GM21619 (cell line): ENCODE measurements at regions not wholly inside any gene's neighbourhood (a gene's known extent, or its start where the extent isn't known, plus 50 kb on each side); places are given as distances from the start of the nearest gene placed in this dataset.
"Not testable (repeated sequence)": the region's sequence is repeated elsewhere in the genome, so short reads cannot be mapped to it uniquely, and the experiment has no call there.

ENCODE experiments used
- ATAC-seq: cut with Tn5 transposase; IDR thresholded peaks from one replicate; pipeline ENCODE4 v1.9.1; 2021; ENCODE audit not compliant: unreplicated experiment

DNA sequence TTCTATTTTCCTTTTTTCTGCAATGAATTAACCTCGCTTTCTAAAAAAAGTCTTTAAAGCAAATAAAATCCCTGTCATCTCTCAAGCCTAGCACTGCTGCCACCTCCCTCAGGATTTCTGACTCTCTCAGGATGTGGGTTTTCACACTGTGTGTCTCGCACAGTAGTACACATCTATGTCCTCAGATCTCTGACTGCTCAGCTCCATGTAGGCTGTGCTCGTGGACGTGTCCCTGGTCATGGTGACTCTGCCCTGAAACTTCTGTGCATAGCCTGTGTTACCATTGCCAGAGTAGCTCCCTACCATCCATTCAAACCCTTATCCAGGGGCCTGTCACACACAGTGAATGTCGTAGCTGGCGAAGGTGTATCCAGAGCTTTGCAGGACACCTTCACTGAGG, 619.3 kb downstream of the TMEM121 start:
- ATAC-seq, result not testable (repeated sequence)

DNA sequence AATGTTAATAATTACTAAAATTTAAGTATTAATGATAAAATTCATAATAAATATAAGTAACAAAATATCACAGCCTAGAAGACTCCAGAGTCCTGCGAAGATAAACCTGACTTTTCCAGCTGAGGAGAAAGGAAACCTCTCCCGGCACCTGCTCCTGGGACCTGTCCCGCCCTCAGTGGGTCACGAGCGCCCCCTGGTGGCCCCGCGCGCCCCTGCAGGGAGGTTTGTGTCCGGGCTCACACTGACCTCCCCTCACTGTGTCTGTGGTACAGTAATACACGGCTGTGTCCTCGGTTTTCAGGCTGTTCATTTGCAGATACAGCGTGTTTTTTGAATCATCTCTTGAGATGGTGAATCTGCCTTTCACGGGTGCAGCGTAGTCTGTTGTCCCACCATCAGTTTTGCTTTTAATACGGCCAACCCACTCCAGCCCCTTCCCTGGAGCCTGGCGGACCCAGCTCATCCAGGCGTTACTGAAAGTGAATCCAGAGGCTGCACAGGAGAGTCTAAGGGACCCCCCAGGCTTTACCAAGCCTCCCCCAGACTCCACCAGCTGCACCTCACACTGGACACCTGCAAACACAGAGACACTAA, 627.1 kb downstream of the TMEM121 start:
- ATAC-seq, result not testable (repeated sequence)

DNA sequence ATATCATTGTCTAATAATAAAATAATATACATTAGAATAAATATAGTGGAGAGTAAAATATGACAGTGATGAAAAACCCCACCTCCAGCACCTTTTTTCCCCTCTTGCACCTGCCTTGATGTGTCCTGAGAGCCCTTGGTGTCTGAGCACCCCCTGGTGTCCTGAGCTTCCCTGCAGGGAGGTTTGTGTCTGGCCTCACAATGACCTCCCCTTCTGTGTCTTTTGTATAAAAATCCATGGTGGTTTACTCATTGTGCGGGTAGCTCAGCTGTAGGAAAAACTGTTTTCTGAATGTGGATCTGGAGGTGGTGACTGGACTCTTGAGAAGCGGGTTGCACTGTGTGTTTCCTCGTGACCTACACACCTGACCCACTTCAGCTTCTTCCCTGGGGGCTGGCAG, 636.9 kb downstream of the TMEM121 start:
- ATAC-seq, result no peak

DNA sequence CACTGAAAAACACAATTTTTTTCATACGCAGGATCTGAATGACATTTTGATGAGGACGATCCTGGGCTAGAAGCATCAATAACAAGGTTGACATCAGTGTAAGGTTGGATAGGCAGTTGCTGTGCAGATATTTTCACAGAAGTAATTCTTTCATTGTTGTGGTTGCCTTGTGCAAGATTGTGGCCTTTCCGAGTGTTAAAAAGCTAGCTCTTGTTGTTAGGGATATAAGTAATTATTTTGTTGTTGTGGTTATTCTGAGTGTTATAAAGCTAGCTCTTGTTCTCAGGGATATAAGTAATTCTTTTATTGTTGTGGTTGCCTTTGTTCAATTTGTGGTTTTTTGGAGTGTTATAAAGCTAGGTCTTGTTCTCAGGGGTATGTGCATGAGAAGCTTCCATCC, 637.4 kb downstream of the TMEM121 start:
- ATAC-seq, result not testable (repeated sequence)

DNA sequence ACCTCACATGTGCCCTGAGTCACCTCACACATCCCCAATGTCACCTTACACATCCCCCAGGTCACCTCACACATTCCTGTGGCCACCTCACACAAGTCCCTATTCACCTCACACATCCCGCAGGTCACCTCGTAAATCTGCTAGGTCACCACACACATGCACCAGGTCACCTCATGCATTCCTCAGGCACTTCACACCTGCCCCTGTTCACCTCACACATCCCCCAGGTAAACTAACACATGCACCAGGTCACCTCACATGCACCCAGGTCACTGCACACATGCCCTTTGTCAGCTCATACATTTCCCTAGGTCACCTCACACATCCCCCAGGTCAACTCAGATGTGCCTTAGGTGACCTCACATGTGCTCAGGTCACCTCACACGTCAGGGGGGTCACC, 639.8 kb downstream of the TMEM121 start:
- no peak for ATAC-seq

DNA sequence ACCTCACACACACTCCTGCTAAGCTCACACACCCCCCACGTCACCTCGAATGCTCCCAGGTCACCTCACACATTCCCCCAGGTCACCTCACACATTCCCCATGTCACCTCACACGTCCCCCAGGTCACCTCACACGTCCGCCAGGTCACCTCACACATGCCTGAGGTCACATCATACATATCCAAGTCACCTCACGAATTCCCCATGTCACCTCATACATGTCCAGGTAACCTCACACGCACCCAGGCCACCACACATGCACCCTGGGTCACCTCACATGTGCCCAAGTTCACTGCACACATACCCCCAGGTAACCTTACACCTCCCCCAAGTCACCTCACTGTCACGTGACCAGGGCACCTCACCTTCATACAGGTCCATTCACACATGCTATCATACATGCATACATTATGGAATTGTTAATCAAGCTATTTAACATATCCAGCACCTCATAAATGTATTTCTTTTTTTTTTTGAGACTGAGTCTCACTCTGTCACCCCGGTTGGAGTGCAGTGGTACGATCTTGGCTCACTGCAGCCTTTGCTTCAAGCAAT, 640.3 kb downstream of the TMEM121 start:
- ATAC-seq, result no peak

DNA sequence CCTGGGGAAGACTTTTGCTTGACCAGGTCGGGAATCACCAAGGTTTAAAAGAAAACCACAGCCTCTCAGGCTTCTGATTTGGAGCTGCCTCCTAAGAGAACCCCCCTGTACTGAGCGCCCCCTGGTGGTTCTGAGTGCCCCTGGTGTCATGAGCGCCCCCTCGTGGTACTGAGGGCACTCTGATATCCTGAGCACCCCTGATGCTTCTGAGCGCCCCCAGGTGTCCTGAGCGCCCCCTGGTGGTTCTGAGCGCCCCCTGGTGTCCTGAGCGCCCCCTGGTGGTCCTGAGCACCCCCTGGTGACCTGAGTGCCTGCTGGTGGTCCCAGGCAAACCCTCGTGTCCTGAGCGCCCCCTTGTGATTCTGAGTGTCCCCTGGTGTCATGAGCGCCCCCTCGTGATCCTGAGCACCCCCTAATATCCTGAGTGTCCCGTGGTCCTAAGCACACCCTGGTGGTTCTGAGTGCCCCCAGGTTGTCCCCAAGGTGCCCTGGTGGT, 643.8 kb downstream of the TMEM121 start:
- not testable (repeated sequence) for ATAC-seq

DNA sequence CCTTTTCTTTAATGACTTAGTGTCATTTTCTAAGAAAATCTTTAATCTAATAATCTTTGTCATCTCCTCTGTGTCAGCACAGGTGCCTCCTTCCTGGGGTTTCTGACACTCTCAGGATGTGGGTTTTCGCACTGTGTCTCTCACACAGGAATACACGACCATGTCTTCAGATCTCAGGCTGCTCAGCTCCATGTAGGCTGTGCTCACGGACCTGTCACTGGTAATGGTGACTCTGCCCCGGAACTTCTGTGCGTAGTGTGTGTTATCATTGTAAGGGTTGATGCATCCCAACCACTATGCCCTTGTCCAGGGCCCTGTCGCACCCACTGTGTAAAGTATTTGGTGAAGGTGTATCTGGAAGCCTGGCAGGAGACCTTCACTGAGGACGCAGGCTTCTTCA, 647.8 kb downstream of the TMEM121 start:
- no peak for ATAC-seq

DNA sequence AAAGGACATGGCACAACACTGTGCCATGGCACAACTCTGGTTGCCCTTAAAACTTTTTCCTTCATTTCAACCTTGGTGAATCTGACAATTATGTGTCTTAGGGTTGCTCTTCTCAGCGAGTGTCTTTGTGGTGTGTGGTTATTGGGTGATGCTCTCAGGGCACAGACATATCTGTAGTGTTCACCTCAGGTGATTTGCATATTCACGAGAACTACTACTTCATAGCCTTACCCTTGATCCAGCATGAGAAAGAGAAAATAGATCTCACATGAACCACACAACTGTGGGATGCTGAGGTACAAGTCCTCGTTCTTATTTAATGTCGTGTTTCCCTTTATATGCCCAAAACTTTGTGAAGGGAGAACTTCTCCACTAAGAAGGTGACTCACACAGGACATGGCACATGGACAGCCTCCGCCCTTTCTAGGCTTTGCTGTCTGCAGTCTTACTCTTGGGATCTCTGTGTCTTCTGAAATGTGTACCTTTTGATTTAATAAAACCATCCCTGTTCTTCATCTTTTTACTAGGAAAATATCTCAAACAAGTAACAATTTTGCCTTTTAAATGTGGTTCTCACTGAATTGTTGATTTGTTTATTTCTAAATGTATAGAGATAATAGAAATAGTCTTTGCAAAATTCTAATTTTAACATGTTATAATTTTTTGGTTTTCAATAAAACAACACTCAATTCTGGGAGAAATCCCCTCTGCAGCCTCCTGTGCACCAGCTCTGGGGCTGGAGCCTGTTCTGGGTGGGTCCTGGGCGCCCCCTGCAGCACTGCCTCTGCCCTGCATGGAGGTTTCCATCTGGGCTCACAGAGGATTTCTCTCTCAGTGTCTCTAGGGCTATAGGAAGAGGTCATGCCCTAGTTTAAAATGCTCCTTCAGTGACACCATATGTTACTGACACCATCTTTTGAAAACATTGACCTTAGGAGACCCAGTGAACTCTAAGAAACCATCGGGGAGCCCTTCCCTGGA, 651.2 kb downstream of the TMEM121 start:
- not testable (repeated sequence) for ATAC-seq

DNA sequence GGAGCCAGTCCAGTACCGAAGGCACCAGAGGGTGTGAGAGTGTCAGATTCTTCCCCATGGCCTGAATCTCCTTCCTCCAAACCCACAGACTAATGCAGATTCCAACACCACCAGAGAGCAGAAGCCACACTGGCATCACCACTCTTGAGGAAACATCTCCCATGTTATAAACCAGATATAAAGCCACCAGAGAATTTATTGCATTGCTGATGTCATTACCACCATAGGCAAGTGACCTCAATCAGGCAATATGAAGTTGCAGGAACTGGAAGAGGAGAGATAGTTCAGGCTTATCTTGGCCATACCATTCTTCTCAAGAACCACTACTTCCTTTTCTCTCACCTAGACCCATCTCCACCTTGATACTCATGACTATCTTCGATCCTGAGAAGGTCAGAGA, 653.4 kb downstream of the TMEM121 start:
- no peak for ATAC-seq

DNA sequence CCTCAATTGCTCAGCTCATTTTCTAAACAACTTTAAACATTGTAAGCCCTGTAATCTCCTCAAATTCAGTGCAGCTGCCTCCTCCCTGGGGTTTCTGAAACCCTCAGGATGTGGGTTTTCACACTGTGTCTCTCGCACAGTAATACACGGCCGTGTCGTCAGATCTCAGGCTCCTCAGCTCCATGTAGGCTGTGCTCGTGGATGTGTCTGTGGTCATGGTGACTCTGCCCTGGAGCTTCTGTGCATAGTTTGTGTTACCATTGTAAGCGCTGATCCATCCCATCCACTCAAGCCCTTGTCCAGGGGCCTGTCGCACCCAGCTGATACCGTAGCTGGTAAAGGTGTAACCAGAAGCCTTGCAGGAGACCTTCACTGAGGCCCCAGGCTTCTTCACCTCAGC, 658.4 kb downstream of the TMEM121 start:
- ATAC-seq, result not testable (repeated sequence)

DNA sequence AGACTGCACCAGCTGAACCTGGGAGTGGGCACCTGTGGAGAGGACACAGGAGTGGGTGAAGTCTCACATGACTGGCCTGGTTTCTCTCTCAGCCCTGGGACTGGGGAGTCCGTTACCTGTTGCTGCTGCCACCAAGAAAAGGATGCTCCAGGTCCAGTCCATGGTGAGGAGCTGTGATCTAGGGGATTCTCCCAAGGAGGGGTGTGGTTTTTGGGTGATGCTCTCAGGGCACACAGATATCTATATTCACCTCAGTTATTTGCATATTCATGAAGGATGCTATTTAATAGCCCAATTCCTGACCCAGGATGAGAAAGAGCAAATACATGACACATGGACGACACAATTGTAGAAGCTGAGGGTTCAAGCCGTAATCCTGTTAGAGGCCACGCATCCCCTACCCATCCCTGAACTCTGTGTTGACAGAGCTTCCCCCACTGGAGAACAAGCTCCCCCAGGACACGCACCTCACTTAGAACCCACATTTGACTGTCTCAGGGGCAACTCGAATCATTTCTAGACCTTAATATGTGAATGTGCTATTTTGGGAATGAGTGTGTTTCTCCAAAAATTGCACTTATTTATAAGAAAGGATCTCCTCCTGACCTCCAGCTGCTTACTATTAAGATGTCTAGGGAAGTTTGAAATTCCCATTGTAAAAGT, 658.9 kb downstream of the TMEM121 start:
- not testable (repeated sequence) for ATAC-seq

DNA sequence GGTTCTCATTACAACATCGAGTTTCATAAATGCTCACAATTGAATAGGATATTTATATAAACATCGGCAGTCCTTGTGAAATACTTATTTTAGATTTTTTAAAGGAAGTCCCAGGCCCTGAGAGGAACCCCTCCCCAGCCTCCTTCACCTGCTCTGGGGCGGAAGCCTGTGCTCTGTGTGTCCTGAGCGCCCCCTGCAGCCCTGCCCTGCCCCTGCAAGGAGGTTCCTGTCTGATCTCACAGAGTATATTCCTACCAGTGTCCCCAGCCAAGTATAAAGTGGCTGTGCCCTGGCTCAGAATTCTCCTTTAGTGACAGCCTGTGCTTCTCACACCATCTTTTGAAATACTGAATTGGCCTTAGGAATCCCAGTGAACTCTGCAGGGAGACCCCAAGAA, 659.5 kb downstream of the TMEM121 start:
- no peak for ATAC-seq

DNA sequence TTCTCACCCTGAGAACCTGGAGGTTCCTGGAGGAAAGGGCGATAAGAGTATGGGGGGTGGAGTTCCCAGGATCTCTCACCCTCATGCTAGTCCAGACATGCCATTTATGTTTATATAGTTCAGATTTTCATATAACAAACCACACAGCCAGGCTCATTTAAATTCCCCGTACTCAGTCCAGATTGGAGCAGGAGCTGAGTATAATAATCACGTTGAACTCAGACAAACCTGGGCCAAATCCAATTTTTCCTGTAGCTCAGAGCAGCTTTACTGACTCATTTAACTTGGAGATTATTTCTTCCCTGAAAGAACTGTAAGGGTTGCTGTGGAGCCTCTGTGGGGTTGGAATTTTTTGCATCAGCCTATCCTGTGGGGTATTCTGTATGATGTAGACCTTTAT, 660.8 kb downstream of the TMEM121 start:
- no peak for ATAC-seq

DNA sequence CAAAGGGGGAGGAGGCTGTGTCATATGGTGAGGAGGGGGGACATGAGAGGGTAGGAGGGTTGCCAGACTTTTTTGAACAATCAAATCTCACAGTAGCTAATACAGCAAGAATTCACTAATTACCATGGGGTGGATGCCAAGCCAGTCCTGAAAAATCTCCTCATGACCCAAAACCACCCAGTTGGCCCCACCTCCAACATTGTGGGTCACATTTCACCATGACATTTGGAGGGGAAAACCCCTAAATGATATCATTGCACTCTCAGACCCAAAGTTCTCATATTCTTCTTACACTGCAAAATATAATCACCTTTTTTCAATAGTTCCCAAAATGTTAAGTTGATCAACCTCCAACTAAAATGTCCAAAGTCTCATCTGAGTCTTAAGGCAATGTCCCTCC, 666.3 kb downstream of the TMEM121 start:
- not testable (repeated sequence) for ATAC-seq

DNA sequence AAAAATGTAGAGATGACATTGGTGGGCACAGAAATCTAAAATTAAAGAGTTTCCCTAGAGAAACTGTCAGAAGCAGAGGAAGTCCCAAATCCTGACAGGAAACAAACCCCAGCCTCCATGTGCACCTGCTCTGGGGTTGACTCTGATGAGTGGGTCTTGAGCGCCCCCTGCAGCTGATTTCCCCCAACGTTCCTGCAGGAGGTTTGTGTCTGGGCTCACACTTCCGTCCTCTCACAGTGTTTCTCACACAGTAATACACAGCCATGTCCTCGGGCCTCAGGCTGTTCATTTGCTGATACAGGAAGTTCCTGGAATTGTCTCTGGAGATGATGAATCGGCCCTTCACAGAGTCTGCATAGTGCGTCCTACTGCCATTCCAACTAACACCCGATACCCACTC, 670.1 kb downstream of the TMEM121 start:
- ATAC-seq, result not testable (repeated sequence)

DNA sequence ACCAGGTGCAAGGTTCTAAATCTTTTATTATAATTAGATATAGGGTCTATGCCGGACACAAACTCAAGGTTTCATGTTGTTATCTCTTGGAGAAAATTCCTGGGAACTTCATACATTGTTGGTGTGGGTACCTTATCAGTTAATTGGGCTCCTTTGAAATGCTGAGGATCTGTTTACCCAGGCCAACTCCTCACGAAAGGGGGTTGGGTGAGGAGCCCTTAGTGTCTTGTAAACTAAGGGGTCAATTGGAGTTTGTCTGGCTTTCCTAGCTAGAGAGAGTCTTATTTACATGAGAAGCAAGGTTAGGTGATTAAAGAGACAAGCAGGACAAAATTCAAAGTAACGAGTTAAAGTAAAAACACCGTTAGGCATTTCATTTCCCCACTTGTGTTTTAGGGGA, 670.9 kb downstream of the TMEM121 start:
- ATAC-seq, result not testable (repeated sequence)

DNA sequence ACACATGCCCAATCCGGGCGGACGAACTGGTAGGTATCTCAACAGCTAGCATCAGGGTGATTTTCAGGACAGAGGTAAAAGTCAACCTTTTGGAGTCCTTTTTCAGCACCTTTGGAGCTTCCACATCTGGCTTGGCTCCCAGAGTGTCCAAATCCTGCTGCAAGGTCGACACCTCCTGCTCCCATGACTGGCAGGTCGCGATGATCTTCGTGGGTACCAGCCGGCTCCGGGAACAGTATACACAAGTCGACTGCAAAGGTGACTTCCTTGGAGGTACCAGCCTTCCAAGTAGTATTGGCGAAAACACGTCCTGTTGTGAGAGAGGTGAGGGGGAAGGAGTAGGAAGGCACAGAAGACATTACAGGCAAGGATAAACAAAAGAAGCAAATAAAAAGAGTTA, 672.7 kb downstream of the TMEM121 start:
- no peak for ATAC-seq

DNA sequence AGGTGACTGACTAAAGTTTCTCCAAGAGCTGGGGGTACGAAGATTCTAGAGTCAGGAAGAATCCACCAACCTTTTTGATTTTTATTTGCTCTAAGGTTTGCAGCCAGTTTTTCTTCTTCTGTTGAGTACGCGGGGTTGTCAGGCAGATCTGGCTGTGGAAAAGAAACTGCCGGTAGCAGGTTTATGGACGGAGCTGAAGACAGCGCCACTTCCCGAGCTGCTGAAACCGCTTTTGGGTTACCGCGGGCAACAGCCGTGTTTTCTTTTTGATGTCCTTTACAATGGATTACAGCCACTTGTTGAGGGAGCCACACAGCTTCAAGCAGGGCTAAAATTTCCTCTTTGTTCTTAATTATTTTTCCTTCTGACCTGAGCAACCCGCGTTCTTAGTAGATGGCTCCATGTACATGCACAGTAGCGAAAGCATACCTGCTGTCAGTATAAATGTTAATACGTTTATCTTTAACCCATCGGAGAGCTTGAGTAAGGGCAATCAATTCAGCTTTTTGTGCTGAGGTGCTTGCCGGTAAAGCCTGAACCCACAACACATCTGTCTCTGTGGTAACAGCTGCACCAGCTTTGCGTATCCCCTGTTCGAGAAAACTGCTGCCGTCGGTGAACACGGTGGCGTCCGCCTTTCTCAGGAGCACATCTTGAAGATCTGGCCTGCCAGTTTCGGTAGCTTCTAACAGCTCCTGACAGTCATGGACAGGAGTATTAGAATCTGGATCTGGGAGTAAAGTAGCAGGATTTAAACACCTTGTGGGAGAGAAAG, 674.3 kb downstream of the TMEM121 start:
- ATAC-seq, result no peak

DNA sequence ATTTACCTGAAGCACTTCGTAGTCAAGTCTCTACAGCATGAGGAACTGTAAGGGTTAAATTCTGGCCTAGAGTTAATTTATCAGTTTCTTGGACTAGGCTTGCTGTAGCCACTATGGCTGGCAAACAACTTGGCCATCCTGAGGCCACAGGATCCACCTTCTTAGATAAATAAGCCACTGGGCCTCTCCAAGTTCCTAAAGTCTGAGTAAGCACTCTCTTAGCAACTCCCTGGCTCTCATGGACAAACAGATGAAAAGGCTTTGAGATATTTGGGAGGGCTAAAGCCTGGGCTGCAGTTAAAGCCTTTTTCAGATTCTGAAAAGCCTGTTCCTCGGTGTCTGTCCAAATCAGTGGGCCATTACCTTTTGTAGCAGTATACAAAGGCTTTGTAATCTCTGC, 675.0 kb downstream of the TMEM121 start:
- ATAC-seq, result no peak

DNA sequence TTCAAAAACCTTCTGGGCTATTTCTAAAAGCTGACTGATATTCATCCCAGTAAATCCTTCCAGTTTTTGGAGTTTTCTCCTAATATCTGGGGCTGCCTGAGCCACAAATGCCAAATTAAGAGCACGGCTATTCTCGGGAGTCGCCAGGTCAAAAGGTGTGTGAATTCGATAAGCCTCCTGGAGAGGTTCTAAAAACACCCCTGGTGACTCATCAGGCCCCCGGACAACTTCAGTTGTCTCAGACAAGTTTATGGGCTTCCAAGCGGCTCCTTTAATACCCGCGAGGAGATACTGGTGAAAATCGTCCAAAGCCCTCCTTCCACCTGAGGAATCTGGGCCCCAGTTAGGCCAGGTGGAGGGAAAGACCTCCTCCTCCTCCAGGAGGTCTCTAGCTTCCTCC, 677.1 kb downstream of the TMEM121 start:
- no peak for ATAC-seq
